HG03175 (cell line): ENCODE measurements at regions not wholly inside any gene's neighbourhood (a gene's known extent, or its start where the extent isn't known, plus 50 kb on each side); places are given as distances from the start of the nearest gene placed in this dataset.
A peak's percentile ranks its signal among the peaks of the same experiment; 100 is the strongest.

Experiments used
- ATAC-seq: cut with Tn5 transposase; IDR thresholded peaks from one replicate; pipeline ENCODE4 v1.9.1; 2021; ENCODE audit warnings: mild to moderate bottlenecking, moderate library complexity; ENCODE audit not compliant: unreplicated experiment

- no peak for ATAC-seq
Observed at GRCh38 chr18:43570593-43570992, 293.3 kb upstream of the SYT4 start.

- peak; percentile 51 for ATAC-seq
Observed at GRCh38 chr18:43571078-43571689, 293.9 kb upstream of the SYT4 start.

DNA sequence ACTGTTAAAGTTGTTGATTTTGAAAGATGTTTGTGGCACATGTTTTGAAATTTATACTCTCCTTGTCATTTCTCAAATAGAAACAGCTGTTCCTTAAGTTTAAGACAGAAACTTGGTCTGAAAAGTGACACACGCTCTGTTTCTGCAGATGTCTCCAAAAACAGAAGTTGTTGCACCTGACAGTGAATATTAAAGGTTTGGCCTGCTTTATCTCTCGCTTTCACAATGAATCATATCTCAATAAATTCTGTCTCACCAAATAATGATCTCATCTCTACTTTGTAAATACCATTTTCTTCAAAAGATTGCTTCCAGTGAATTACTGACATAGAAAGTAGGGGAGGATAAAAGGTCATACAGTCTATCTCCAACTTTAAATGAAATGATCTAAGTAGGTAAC, 294.9 kb upstream of the SYT4 start:
- peak; percentile 64 for ATAC-seq

DNA sequence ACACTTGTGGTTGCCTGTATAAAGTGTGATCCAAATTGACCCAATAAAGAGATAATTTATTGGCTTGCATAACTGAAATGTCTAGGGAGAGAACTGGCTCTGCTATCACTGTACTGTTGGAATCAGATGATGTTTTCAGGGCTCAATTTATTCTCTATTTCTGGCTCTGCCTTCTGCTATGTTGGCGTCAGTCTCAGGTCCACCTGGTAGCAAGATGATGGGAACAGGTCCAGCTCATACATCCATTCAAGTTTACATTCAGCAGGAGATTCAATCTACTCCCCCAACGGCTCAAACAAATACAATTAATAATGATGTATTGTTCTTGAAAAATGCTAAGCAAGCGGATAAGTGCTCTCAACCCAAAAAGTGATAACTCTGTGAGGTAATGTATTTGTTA, 297.7 kb upstream of the SYT4 start:
- ATAC-seq = no peak

DNA sequence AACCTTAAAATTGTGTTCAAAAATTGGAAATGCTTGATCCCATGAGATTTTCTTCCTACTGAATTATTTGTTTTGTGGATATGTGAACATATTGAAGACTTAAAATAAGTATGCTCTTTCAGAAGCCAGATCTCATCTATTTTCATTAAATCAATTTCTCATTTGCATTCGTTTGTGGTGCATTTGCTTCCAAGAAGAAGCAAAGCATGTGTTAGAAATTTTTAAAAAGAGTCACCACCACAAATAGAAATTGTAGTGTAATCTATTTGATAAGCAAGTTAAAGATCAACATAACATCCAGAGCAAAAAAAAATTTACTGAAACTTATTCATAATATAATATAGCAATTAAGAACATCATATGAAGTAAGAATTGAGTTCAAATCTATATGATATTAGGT, 300.9 kb upstream of the SYT4 start:
- ATAC-seq = no peak

- no peak for ATAC-seq
Observed at GRCh38 chr18:43578706-43579105, 301.4 kb upstream of the SYT4 start.

- ATAC-seq = no peak
Observed at GRCh38 chr18:43581936-43582519, 304.7 kb upstream of the SYT4 start.

DNA sequence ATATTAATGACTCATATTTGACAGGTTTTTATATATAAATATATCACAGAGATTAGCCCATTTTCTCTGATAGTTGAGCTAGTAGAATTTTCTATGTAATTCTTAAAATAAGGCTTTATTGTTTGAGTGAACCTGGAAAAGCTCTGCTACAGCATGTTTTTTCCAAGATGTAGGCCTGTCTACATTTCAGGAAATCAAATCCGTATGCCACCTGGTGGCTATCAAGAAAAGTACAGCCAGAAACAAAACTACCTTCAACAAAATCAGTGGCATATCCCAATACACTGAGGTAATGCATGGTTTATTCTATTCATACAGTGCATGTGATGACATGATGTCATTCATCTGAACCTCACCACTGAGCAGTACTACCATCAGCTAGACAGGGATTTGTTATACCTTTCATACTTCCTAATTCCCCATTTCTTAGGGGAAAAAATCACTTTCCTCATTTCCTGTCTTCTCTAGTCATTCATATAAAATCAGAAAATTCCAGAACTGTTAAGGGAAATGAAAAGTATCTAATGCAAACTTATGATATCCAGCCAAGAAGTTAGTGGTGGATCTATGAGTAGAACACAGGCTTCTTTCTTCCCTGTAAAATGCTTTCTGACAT, 310.4 kb upstream of the SYT4 start:
- peak; percentile 70 for ATAC-seq

DNA sequence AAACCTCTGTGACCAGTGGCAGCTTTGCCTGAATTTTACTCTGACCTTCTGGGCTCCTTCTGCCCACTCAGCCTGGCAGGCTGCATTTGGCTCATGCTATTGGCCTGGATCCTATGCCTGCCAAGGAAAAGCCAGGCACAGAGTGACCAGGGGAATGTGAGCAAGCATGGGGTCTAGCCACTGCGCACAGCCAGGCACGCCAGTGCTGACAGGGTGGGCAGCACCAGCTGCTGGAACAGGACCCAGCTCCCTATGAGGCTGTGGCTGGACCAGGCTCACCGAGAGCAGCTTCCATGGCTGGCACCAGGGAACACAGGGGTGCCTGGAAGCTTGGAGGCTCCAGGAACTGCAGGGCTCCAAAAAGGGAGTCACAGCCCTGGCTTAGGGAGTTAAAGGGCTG, 311.5 kb upstream of the SYT4 start:
- no peak for ATAC-seq

DNA sequence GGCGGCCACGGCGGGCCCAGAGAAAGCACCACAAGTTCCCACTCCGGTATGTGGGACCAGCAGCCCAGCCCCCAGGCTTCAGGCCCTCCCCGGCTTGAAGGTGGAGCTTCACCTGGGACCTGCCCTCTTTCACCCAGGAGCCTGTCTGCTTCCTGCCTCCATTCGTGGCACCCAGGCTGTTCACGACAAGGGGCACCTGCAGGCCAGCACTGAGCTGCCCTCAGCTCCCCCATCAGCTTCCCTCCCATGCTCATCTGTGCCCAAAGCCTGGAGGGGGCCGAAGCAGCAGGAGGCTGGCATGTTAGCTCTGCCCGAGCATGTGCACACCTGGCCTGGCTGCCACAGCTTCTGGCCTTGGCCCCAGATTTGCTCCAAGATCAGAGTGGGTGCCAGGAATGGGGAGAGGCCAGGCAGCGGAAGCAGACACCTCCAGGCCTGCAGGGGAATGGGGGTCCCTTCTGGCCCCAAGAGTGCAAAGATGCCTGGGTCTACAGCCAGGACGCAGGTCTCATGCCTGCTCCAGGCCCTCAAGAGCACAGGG, 312.4 kb upstream of the SYT4 start:
- no peak for ATAC-seq

- no peak for ATAC-seq
Observed at GRCh38 chr18:43590182-43590903, 313.1 kb upstream of the SYT4 start.

DNA sequence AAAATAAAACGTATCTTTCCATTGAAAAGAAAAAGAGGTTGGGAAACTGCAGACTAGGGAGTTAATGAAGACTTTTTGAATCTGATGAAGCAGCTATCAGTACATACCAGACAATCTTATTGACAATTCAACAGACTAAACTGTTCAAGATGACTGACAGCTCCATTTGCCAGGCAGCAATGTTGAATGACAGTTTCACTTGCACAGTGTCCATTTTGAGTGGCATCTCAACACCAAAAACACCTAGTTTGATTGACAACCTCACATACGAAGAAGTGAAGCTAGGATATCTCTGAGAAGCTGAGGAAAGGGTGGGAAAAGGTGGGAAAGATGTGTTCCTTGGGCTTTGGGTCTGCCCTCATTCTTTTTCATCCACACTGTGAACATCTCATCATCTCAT, 315.0 kb upstream of the SYT4 start:
- ATAC-seq = no peak

DNA sequence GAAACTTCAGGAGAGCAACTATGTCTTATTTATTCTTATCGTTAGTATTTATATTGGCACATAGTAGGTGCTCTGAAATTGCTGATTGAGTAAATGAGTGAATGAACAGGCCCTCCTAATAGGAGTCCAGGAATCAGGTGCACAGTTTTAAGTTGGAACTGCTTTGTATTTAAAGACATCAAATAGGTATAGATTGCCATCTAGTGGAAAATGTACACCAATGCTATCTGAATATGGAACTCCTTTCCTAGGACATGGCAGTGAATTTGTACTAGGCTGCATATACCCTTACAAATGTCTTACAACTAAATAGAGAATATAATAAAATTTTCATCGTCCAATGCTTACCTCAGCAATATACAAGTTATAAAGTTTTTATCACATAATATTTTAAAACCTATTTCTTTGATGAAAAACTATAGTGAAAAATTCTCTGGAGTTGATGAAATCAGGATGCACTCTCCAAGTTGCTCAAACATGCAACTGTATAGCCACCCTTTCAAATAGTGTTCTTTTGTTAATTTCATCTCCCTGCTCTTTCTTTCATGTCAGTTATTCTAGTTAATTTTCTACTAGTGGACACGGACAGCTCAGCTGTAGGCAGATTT, 318.9 kb upstream of the SYT4 start:
- peak; percentile 80 for ATAC-seq

GRCh38 chr18:43601432-43601831, 324.1 kb upstream of the SYT4 start:
- no peak for ATAC-seq

GRCh38 chr18:43605224-43605623, 327.9 kb upstream of the SYT4 start:
- ATAC-seq = no peak

- ATAC-seq = no peak
Observed at GRCh38 chr18:43606795-43607194, 329.5 kb upstream of the SYT4 start.

DNA sequence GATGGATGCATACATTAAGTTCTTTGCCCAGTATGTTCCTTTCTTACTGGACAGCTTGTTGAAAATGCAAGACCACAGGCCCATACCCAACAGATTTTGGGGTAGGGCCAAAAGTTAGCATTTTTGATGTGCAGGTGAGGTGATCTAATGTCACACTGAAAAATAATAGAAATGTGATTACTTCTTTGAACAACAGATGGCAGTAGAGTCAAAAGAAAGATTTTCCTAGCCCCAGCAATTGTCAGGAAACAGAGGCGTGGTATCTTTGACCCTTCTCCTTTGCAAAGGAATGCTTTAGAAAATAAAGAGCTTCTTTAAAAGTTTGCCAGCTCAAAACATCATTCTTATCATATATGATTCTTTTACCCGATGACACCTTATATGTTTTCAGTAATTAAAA, 343.6 kb upstream of the SYT4 start:
- peak; percentile 69 for ATAC-seq

DNA sequence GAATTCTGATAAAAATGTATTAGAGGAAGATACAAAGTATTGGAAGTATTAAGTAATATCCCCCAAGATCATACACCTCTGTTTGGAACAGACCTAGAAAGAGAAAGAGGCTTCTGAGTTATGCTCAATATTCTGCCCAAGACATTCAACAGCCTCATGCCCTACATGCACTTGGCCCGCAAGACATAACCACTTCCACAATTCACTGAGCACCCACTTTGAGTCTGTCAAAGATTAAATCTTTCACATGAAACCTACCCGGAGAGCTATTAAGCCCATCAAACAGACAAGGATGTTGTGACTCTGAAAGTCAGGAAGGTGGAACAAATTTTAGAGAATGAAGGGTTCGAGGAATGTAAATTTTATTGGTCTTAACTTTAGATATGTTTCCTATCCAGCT, 344.7 kb upstream of the SYT4 start:
- ATAC-seq = no peak

DNA sequence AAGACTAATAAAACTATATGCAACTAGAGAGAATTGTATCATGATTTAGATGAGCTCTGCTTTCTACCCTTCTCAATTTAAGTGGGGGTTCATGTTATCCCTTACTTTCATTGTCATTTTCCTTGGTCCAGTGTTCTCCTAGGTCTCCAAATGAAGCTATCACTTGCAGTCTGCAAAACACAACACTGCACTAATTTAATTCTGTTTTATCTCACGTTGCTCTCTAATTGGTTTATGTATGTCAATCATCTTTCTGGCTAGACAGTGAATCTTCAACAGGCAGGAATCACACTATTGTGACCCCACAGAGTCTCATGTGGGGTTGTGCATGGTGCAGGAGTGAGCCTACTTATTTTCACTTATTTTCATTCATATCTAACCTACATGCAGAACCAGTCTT, 348.3 kb upstream of the SYT4 start:
- no peak for ATAC-seq

DNA sequence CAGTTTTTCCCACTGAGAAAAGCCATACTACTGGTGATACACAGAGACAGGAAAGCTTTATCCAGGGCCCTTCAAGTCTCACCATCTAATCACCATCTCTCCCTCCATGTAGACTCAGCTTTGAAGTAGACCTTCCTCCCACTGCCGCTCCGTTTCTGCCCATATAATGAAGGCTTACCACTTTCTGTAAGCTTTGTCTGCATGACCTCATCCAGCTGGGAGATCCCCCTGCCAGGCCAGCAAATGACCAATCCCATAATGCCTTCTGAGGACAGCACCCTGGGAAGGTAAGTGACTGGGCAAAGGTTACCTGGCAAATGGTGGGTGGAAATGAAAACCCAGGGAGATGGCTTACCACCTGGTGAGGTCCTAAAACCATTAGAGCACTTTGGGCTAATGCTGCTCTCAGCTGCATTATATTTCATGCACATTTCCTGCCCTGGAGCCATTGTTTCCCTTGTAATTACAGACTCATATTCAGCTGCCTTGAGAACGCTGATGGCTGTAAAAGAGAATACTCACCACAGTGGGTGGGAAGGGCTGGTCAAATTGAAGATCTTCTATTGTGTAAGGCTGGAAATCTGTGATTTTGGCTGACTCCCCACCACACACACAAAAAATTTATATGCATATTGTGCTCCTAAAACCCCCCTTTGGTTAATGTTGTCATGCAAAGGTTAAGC, 350.7 kb upstream of the SYT4 start:
- ATAC-seq = no peak

GRCh38 chr18:43634994-43635393, 357.7 kb upstream of the SYT4 start:
- no peak for ATAC-seq
